CD4-positive, CD25-positive, alpha-beta regulatory T cell (primary cell): ENCODE measurements at regions not wholly inside any gene's neighbourhood (a gene's known extent, or its start where the extent isn't known, plus 50 kb on each side); places are given as distances from the start of the nearest gene placed in this dataset.

Source experiments
- ATAC-seq, 2 donors: fragments of 150-1000 bp; cut with Tn5 transposase; one replicate each; pipeline ENCODE4 v1.10.0; 2021; ENCODE audit warnings: low read depth in 2 of 2, moderate number of reproducible peaks in 2 of 2, moderate library complexity in 1 of 2
- DNase-seq, 3 donors: peaks; one replicate each; pipeline versions ENCODE4 v3.0.0 to v3.0.0-alpha.2; 2012 to 2022; ENCODE audit warnings: mixed read lengths in 1 of 3
- H3K27ac ChIP-seq: one replicate; pipeline ENCODE4 v1.7.0; 2013; ENCODE audit warnings: mild to moderate bottlenecking, low read length; ENCODE audit not compliant: insufficient read depth, poor library complexity, severe bottlenecking
- H3K27me3 ChIP-seq: one replicate; pipeline ENCODE4 v1.7.0; 2013; ENCODE audit warnings: low read length; ENCODE audit not compliant: control insufficient read depth, insufficient read depth
- H3K36me3 ChIP-seq: one replicate; pipeline ENCODE4 v1.7.0; 2013; ENCODE audit warnings: mild to moderate bottlenecking, low read length, moderate library complexity; ENCODE audit not compliant: control insufficient read depth, insufficient read depth
- H3K4me1 ChIP-seq: 2 replicates; pipeline ENCODE4 v1.7.0; 2013; ENCODE audit warnings: mild to moderate bottlenecking, low read length; ENCODE audit not compliant: insufficient read depth, control insufficient read depth, poor library complexity, severe bottlenecking
- H3K4me3 ChIP-seq: one replicate; pipeline ENCODE4 v1.7.0; 2013; ENCODE audit warnings: low read depth, mild to moderate bottlenecking, low read length, moderate library complexity
- H3K9me3 ChIP-seq, 2 experiments: 1 replicate in 1 of 2; 2 replicates in 1 of 2; pipeline ENCODE4 v1.7.0; 2013; ENCODE audit warnings: low read length in 2 of 2, mild to moderate bottlenecking in 1 of 2, moderate library complexity in 1 of 2; ENCODE audit not compliant: control insufficient read depth in 2 of 2
- H3K27ac Mint-ChIP-seq, 3 donors: one replicate each; pipeline ENCODE4 v1.8.0; 2020 to 2022; ENCODE audit warnings: mild to moderate bottlenecking in 3 of 3, mixed read lengths in 3 of 3, moderate library complexity in 2 of 3
- H3K27me3 Mint-ChIP-seq: one replicate; pipeline ENCODE4 v1.8.0; 2022; ENCODE audit warnings: mild to moderate bottlenecking, mixed read lengths
- H3K36me3 Mint-ChIP-seq: one replicate; pipeline ENCODE4 v1.8.0; 2020; ENCODE audit warnings: mixed read lengths
- H3K4me1 Mint-ChIP-seq, 4 donors: one replicate each; pipeline ENCODE4 v1.8.0; 2020 to 2022; ENCODE audit warnings: mixed read lengths in 4 of 4, mild to moderate bottlenecking in 1 of 4
- H3K4me3 Mint-ChIP-seq, 4 donors: one replicate each; pipeline ENCODE4 v1.8.0; 2020 to 2022; ENCODE audit warnings: mild to moderate bottlenecking in 4 of 4, mixed read lengths in 4 of 4, moderate library complexity in 3 of 4
- H3K9me3 Mint-ChIP-seq, 7 donors: one replicate each; pipeline ENCODE4 v1.8.0; 2020 to 2022; ENCODE audit warnings: mixed read lengths in 7 of 7, mild to moderate bottlenecking in 3 of 7, moderate library complexity in 2 of 7

GRCh38 chr1:14310476-14310875 lies 288.0 kb upstream of the KAZN start:
- DNase-seq (no peak), ATAC-seq (no peak)
- Mint-ChIP-seq H3K27me3 (no peaks in the 10 kb centered on the region), H3K4me1 (no peaks in the 10 kb centered on the region), H3K27ac (no peak overlapping the region), H3K4me3 (no peak overlapping the region), H3K9me3 (peaks cover 0 to 3% (median 0%) of the 10 kb centered on the region in 7 donors), H3K36me3 (no peaks in the 10 kb centered on the region)
- no peaks in the 10 kb centered on the region for H3K9me3 ChIP-seq
- no peaks in the 10 kb centered on the region for H3K36me3 ChIP-seq
- H3K27ac ChIP-seq, result no peak overlapping the region
- no peak overlapping the region for H3K4me3 ChIP-seq
- no peaks in the 10 kb centered on the region for H3K27me3 ChIP-seq
- H3K4me1 ChIP-seq, result no peaks in the 10 kb centered on the region

GRCh38 chr1:14313731-14314431 lies 284.6 kb upstream of the KAZN start:
- ATAC-seq (no peak), DNase-seq (no peak)
- H3K4me1 Mint-ChIP-seq, result no peaks in the 10 kb centered on the region
- no peaks in the 10 kb centered on the region for H3K27me3 Mint-ChIP-seq
- H3K4me3 ChIP-seq, result no peak overlapping the region
- no peaks in the 10 kb centered on the region for H3K9me3 ChIP-seq
- no peaks in the 10 kb centered on the region for H3K4me1 ChIP-seq
- peaks cover 0 to 3% (median 0%) of the 10 kb centered on the region in 7 donors for H3K9me3 Mint-ChIP-seq
- no peak overlapping the region for H3K4me3 Mint-ChIP-seq
- H3K36me3 Mint-ChIP-seq, result no peaks in the 10 kb centered on the region
- H3K36me3 ChIP-seq, result no peaks in the 10 kb centered on the region
- no peaks in the 10 kb centered on the region for H3K27me3 ChIP-seq
- no peak overlapping the region for H3K27ac ChIP-seq
- H3K27ac Mint-ChIP-seq, result no peak overlapping the region

GRCh38 chr1:14318830-14319229 lies 279.7 kb upstream of the KAZN start:
- no peak for ATAC-seq
- Mint-ChIP-seq H3K27me3 (no peaks in the 10 kb centered on the region), H3K36me3 (no peaks in the 10 kb centered on the region), H3K4me1 (no peaks in the 10 kb centered on the region), H3K9me3 (peaks cover 0 to 13% (median 2%) of the 10 kb centered on the region in 7 donors), H3K27ac (no peak overlapping the region), H3K4me3 (no peak overlapping the region)
- H3K27ac ChIP-seq, result no peak overlapping the region
- no peaks in the 10 kb centered on the region for H3K4me1 ChIP-seq
- no peak overlapping the region for H3K4me3 ChIP-seq
- H3K9me3 ChIP-seq, result no peaks in the 10 kb centered on the region
- H3K27me3 ChIP-seq, result no peaks in the 10 kb centered on the region
- no peak for DNase-seq
- no peaks in the 10 kb centered on the region for H3K36me3 ChIP-seq

- Mint-ChIP-seq H3K4me3 (no peak overlapping the region), H3K27ac (no peak overlapping the region)
These were observed 278.0 kb upstream of the KAZN start for GRCh38 chr1:14320518-14320917.

GRCh38 chr1:14320986-14321385 lies 277.5 kb upstream of the KAZN start:
- peaks cover 0 to 15% (median 2%) of the 10 kb centered on the region in 7 donors for H3K9me3 Mint-ChIP-seq
- no peaks in the 10 kb centered on the region for H3K27me3 Mint-ChIP-seq
- H3K4me1 Mint-ChIP-seq, result no peaks in the 10 kb centered on the region
- H3K36me3 Mint-ChIP-seq, result no peaks in the 10 kb centered on the region
- Histone ChIP-seq H3K36me3 (no peaks in the 10 kb centered on the region), H3K9me3 (no peaks in the 10 kb centered on the region), H3K27ac (no peak overlapping the region), H3K4me3 (no peak overlapping the region), H3K27me3 (no peaks in the 10 kb centered on the region), H3K4me1 (no peaks in the 10 kb centered on the region)
- no peak overlapping the region for H3K27ac Mint-ChIP-seq
- H3K4me3 Mint-ChIP-seq, result no peak overlapping the region
- DNase-seq, result no peak
- ATAC-seq, result no peak

More at GRCh38 chr1:14320518-14320917, 278.0 kb upstream of the KAZN start:
- Histone ChIP-seq H3K27ac (no peak overlapping the region), H3K9me3 (no peaks in the 10 kb centered on the region), H3K4me1 (no peaks in the 10 kb centered on the region), H3K27me3 (no peaks in the 10 kb centered on the region), H3K4me3 (no peak overlapping the region), H3K36me3 (no peaks in the 10 kb centered on the region)
- no peaks in the 10 kb centered on the region for H3K36me3 Mint-ChIP-seq
- no peak for ATAC-seq
- peak in 1 of 3 donors; percentile 2 for DNase-seq
- no peaks in the 10 kb centered on the region for H3K4me1 Mint-ChIP-seq
- peaks cover 0 to 15% (median 2%) of the 10 kb centered on the region in 7 donors for H3K9me3 Mint-ChIP-seq
- no peaks in the 10 kb centered on the region for H3K27me3 Mint-ChIP-seq

GRCh38 chr1:14321422-14321821 lies 277.1 kb upstream of the KAZN start:
- Histone ChIP-seq H3K36me3 (no peaks in the 10 kb centered on the region), H3K27ac (no peak overlapping the region), H3K9me3 (no peaks in the 10 kb centered on the region), H3K27me3 (no peaks in the 10 kb centered on the region), H3K4me3 (no peak overlapping the region), H3K4me1 (no peaks in the 10 kb centered on the region)
- ATAC-seq (no peak), DNase-seq (no peak)
- no peak overlapping the region for H3K4me3 Mint-ChIP-seq
- H3K9me3 Mint-ChIP-seq, result peaks cover 0 to 15% (median 4%) of the 10 kb centered on the region in 7 donors
- H3K27ac Mint-ChIP-seq, result no peak overlapping the region
- H3K4me1 Mint-ChIP-seq, result no peaks in the 10 kb centered on the region
- no peaks in the 10 kb centered on the region for H3K36me3 Mint-ChIP-seq
- H3K27me3 Mint-ChIP-seq, result no peaks in the 10 kb centered on the region

- H3K9me3 ChIP-seq, result no peaks in the 10 kb centered on the region
- peaks cover 0 to 15% (median 5%) of the 10 kb centered on the region in 7 donors for H3K9me3 Mint-ChIP-seq
- no peaks in the 10 kb centered on the region for H3K4me1 ChIP-seq
- H3K4me1 Mint-ChIP-seq, result no peaks in the 10 kb centered on the region
- no peak overlapping the region for H3K27ac Mint-ChIP-seq
- H3K4me3 Mint-ChIP-seq, result no peak overlapping the region
- no peak for ATAC-seq
- DNase-seq, result no peak
- H3K36me3 ChIP-seq, result no peaks in the 10 kb centered on the region
- H3K27me3 ChIP-seq, result no peaks in the 10 kb centered on the region
- H3K27me3 Mint-ChIP-seq, result no peaks in the 10 kb centered on the region
- H3K4me3 ChIP-seq, result no peak overlapping the region
- no peak overlapping the region for H3K27ac ChIP-seq
- no peaks in the 10 kb centered on the region for H3K36me3 Mint-ChIP-seq
These were observed 274.8 kb upstream of the KAZN start for GRCh38 chr1:14323568-14324247.

- Mint-ChIP-seq H3K4me1 (no peaks in the 10 kb centered on the region), H3K9me3 (peaks cover 0 to 15% (median 5%) of the 10 kb centered on the region in 7 donors), H3K36me3 (no peaks in the 10 kb centered on the region), H3K27ac (no peak overlapping the region), H3K4me3 (no peak overlapping the region), H3K27me3 (no peaks in the 10 kb centered on the region)
- DNase-seq (no peak), ATAC-seq (no peak)
- Histone ChIP-seq H3K4me1 (no peaks in the 10 kb centered on the region), H3K27ac (no peak overlapping the region), H3K36me3 (no peaks in the 10 kb centered on the region), H3K4me3 (no peak overlapping the region), H3K27me3 (no peaks in the 10 kb centered on the region), H3K9me3 (no peaks in the 10 kb centered on the region)
These were observed 274.2 kb upstream of the KAZN start for GRCh38 chr1:14324248-14324630.
